C4-2B (cell line): ENCODE measurements at regions not wholly inside any gene's neighbourhood (a gene's known extent, or its start where the extent isn't known, plus 50 kb on each side); places are given as distances from the start of the nearest gene placed in this dataset.
"Not testable (repeated sequence)": the region's sequence is repeated elsewhere in the genome, so short reads cannot be mapped to it uniquely, and the experiment has no call there.

Experiments used
- CTCF ChIP-seq: fragments of 450-650 bp; conservative IDR thresholded peaks from 2 replicates; pipeline ENCODE4 v1.5.1; 2017; ENCODE audit warnings: mild to moderate bottlenecking
- ZFX ChIP-seq: fragments of 450-650 bp; IDR thresholded peaks from 2 replicates; pipeline ENCODE4 v1.6.1; 2017

GRCh38 chr1:146292424-146292823 lies 63.6 kb upstream of the NOTCH2NLA start:
- not testable (repeated sequence) for TF ChIP-seq CTCF, ZFX
